ENCODE measurements at regions not wholly inside any gene's neighbourhood (a gene's known extent, or its start where the extent isn't known, plus 50 kb on each side); places are given as distances from the start of the nearest gene placed in this dataset.

DNA sequence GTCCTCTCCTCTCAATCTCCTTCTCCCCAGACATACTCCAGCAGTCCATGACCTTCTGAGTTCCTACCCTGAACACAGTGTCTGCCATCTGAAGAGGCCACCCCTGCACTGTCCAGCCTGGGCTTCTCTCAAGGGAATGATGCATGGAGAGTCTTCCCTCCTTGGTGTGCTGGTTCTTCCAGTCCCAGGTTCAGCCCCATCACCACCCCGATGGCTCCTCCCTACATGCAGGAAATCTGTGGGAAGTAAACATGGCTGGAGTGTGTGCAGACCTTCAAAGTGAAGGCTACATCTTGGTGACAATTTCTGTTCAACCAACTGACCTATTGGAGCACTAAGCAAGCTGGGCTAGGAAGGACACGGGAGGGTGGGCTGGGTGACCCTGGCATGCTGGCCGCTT is 121.0 kb upstream of the JAG1 start:
- TF ChIP-seq, protein P1, sequence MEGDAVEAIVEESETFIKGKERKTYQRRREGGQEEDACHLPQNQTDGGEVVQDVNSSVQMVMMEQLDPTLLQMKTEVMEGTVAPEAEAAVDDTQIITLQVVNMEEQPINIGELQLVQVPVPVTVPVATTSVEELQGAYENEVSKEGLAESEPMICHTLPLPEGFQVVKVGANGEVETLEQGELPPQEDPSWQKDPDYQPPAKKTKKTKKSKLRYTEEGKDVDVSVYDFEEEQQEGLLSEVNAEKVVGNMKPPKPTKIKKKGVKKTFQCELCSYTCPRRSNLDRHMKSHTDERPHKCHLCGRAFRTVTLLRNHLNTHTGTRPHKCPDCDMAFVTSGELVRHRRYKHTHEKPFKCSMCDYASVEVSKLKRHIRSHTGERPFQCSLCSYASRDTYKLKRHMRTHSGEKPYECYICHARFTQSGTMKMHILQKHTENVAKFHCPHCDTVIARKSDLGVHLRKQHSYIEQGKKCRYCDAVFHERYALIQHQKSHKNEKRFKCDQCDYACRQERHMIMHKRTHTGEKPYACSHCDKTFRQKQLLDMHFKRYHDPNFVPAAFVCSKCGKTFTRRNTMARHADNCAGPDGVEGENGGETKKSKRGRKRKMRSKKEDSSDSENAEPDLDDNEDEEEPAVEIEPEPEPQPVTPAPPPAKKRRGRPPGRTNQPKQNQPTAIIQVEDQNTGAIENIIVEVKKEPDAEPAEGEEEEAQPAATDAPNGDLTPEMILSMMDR (conservative IDR thresholded peaks at IDR 0.05; ENCODE audit: low read depth in 2 of 2), result no peak
- no peak for TF ChIP-seq POLR2AphosphoS5 (IDR thresholded peaks at IDR 0.05; ENCODE audit: low read depth)
- no peak for TF ChIP-seq EZH2phosphoT487 (IDR thresholded peaks at IDR 0.05; ENCODE audit: unreplicated experiment)
- no peak for TF ChIP-seq JUNB (IDR thresholded peaks at IDR 0.05; ENCODE audit: unreplicated experiment)
- no peak for TF ChIP-seq EZH2 (IDR thresholded peaks at IDR 0.05; ENCODE audit: low read depth, unreplicated experiment)
- TF ChIP-seq REST (IDR thresholded peaks at IDR 0.05; ENCODE audit: unreplicated experiment), result no peak
- TF ChIP-seq CREB1 (CRISPR knock-in tag; IDR thresholded peaks at IDR 0.05; ENCODE audit: low read depth), result no peak
- no peak for TF ChIP-seq ZNF462 (CRISPR knock-in tag; IDR thresholded peaks at IDR 0.05)
- TF ChIP-seq STAT1 (IDR thresholded peaks at IDR 0.05; ENCODE audit: unreplicated experiment), result no peak

All from GM23338 (cell line).